ENCODE measurements at regions not wholly inside any gene's neighbourhood (a gene's known extent, or its start where the extent isn't known, plus 50 kb on each side); places are given as distances from the start of the nearest gene placed in this dataset.
"Not testable (repeated sequence)": the region's sequence is repeated elsewhere in the genome, so short reads cannot be mapped to it uniquely, and the experiment has no call there.

DNA sequence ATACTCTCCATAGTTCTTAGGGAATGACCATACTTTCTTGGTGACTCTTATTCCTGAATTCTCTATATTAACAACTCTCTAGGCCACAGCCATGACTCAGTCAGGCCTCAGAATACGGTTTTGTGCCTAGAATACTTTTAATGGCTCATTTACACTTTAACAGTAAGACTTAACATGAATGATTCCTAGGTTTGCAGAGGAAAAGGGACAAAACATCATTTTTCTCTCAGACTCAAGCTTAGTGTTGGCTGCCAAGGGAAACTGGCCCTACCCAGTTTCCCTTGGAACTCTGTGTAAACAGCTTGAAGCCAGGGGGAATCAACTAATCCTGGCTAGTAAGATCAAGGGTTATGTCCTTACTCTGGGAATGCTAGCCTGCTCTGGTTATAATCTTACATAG, 164.9 kb upstream of the PKN2 start:
- DNase-seq: no peak

DNA sequence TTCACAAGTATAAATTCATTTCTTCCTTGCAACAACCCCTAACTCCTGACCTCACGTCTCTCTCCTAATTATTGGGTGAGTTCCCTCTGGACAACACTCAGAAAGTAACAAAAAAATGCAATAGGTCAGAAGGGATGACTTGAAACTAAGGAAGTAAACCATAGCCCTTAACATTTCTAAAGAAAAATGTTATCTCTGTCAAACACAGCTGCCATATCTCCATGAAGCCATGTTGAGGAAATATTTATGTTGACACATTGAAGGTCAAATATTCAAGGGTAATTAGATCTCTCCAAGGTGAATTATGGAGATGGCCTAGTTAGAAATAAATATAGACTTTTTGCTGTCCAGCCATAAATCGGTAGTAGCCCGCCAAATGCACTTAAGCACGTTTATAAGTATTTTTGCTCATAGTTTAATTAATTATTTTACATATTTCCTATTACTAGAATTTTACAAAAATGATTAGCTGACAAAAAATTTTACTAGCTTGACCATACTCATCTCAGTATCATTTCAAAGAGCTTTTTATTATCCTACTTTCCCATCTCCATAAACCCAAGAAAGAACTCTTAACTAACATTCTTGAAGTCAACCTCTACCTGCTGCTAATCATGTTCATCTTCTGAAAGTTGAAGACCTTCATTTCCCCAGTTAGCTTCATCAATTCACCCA, 160.1 kb upstream of the PKN2 start:
- no peak for DNase-seq

DNA sequence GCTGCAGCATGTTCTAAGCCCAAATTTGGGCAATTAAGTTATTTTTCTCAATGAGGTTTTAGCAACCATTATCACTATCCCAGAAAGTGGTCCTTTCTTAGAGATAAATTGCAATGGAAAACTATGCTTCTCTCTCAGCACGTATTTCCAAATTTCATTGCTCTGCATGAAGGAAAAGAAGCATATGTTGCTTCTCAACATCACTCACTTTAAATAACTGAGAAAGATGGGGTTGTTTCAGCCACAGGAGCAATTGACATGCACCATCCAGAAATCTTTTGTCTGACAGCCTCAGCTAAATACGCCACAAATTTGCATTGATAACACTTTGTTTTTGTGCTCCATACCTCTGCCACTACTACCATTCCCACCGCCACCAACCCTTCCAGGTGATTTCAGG, 157.6 kb upstream of the PKN2 start:
- no peak for DNase-seq

DNA sequence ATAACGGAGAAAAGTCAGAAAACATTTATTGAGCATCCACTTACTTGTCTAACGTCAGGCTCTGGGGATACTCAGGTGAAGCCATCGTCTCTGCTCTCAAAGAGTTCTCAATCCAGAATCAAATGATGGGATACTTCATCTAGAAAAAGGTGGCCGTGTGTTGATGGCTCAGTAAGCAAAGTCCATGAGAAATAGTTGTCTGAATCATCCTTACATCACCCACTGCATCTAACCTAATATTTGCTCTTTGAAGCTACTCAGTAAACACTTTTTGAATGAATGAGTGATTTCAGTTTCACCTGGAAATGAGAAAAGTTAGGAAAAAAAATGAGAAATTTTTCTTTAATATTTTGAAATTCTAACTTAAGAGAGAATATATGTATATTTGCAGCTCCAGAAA, 155.3 kb upstream of the PKN2 start:
- DNase-seq: no peak

DNA sequence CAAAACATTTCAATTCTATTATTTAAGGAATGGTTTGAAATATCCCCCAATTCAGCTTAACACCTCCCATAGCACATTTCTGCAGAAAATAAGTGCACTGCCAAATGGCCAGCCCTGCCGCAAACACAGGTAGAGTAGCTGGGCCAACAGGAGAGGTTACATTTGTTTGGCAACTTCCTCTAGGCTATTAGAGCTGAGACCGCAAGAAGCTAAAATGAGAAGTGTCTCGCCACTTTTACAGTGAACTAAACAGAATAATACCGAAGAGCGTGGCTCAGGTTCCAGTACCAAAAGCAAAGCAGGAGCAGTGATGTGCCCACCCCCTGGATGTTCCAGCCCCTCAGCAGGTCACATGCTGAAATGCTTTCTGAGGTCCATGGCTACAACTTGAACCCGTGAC, 154.5 kb upstream of the PKN2 start:
- no peak for DNase-seq

DNA sequence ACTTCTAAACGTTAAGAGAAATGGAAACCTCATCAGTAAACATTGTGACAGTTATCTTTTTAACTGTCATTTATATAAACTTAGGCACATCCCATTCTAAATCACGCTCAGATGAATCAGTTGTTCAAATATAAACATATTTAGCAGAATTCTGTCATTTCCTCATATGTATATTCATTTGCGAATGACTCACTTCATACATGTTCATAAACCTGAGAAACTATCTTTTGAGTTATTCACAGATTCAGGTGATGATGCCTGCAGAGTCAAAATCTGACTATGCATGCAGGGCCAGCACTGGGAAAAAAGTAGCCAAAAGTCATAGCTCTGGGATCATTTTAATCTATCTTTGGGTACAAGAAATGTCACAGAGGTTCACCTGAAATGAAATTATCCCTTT, 153.8 kb upstream of the PKN2 start:
- DNase-seq: no peak

DNA sequence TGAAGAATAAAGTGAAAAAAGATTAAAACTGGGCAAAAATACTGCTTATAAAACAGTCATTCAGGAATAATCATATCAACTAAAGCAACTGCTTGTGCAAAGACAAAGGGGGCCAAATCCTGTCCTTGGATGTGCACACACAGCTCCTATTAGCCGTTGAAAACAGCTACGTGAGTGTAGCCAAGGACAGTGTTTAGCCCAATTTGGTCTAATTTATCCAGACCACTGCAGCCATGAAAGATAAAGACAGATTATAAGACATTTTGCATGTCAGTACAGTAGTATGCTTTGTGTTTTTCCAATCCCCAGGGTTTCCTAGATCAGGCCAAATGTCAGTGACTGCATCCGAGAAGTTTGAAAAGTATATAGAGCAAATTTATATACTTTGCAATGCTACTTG, 146.3 kb upstream of the PKN2 start:
- no peak for DNase-seq

DNA sequence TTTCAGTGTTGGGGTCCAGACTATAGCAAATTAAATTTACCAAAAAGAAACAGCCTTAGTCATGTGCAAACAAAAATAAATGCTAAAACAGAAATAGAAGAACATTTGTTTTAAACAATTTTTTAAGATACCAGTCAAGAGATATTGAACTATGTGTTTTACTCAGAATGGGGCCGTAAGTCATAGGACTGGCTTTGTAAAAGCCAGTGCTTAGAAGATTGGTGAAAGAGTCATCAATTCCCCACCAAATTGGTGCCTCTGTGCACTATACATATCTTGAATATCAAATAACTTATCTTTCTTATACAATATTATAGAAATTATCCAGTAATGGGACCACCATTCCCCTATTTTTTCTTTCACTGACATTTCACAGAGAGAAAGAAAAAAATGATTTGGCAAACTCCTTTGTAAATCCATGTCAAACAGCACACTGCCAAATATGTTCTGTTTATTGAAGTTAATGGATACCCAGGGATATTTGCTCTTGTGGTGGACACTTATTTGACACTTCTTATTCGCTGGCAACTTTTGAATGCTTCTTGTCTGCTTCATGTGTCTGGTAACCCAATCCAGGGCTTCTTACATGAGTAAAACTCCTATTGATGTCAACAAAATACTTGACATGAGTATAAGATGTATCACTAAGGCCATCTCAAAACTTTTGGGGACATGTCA, 145.7 kb upstream of the PKN2 start:
- no peak for DNase-seq

DNA sequence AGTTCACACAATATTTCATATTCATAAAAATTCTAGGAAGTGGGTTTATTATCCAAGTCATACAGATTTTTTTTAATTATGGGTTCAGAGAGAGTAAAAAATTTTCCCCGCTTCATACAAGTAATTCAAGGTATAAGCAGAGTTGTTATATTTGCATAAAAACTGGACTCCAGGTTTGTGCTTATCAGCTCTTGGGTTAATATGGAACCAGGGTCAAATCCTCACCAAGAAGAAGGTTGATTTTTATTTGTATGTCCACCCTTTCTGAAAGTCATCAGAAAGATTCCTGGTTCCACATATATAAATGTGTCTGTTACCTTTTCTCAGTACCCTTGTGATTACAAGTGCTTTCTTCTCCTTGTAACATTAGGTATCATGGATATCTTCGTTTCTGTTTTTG, 143.8 kb upstream of the PKN2 start:
- DNase-seq: no peak

DNA sequence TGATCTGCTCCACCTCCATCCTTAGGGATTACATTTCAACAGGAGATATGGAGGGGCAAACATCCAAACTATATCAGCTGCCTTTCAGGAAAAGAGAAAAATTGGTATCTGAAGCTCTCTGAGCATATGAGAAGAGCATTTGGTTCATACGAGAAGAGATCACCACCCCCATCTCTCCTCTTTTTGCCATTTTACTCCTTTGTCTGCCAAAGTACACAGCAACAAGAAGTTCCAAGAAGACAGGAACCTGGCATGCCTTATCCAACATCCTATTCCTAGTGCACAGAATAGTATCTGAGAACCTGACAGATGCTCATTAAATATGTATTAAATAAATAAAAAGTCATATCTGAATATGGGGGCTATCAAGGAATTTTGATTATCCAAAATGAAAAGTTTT, 142.5 kb upstream of the PKN2 start:
- DNase-seq: no peak

DNA sequence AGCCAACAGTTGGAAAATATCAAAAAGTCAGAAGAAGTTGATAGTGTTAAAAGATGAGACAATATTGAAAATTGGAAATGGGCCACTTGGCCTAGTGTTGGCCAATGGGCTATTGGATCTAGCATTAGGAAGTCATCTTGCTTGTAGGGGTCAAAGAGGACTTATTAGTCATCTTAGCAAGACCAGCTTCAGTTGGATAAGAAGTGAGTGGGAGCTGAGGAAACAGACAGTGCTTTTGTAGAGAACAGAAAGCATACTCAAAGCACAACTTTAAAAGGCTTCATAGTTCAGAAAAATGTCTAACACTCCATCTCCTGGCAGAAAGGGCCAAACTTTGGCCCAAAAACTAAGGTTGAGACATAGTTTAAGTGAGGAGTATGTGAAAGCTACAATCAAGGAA, 139.9 kb upstream of the PKN2 start:
- no peak for DNase-seq

DNA sequence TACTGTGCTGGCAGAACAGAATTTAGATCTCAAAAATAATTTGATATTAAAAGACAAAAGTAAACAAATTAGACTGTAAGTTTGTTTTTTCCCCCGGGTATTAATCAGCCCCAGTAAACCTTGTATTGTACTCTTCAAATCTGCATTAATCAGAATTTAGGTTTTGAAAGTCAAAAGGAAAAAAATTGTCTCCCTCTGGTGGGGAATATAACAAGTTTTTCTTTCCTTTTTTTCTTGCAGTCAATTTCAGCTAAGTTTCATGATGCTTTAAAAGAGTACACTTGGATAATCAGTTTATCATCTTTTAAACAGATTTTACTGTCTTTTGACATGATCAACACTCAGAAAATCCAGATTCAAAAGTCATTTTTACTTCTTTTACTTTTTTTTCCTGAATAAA, 134.5 kb upstream of the PKN2 start:
- no peak for DNase-seq

DNA sequence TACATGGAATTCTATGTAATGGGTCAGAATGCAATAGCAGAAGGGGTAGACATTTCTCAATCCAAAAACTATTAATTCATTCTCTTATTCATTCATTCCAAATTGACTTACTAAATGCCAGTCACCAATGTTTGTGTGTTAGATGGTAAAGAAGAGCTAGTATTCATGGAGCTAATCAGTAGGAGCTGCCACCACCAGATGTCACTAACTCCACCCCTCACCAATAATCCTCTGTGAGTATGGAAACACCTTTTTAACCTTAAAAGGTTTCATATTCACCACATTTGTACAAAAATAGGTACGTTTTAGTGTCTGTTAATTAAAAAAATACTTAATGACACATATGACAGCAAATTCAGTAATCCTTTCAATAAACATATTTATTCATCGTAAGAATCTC, 131.8 kb upstream of the PKN2 start:
- DNase-seq: no peak

DNA sequence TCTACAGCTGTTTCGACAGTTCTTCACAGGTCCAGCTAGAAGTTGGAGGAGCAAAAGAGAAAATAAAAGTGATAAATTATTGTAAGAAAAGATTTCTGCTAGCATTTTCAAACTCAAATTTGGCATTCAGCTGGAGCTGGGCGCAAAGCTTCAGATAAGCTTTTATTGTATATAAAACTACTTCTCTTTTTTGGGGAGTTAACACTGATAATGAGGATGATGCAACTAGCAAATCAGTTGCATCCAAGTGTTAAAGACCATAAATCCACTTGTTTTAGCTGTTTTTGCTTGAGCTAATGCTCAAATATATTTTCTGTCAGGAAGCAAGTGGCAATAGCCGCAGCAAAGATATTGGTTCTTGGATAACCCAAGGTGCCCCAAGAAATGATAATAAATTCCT, 127.1 kb upstream of the PKN2 start:
- DNase-seq: no peak

DNA sequence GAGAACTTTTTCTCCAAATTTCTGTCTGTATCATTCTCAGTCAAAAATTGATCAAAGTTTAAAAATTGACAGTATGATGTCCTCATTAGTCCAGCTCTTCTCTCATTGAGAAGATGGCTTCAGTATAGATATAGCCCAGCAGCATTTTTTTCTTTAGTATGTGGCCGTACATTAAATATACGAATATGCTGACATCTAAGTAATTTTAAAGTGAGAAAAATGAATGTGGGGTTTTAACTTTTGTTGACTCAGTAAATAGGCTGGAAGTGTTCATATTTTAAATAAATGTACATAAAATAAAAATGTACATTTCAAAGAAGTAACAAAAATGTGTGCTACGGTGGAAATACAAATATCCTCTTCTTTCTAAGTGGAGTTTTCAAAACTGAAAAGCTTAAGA, 123.5 kb upstream of the PKN2 start:
- DNase-seq: no peak

DNA sequence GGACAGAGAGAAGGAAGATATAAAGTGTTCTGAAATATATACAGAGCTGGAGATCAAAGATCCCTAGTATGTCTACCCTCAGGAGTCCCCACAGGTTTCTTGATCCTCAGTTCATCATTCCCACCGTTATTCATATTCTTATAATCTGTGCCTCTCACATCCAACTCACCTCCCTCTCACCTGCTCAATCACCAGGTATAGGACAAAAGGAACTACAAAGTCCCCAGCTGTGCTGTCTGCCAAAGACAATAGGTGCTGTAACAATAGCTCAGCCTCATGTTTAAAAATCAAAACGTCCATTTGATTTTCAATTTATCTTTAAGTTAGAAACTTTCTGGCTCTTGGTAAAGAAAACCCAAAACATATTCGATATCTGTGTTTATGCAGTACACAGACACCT, 121.1 kb upstream of the PKN2 start:
- DNase-seq: no peak

DNA sequence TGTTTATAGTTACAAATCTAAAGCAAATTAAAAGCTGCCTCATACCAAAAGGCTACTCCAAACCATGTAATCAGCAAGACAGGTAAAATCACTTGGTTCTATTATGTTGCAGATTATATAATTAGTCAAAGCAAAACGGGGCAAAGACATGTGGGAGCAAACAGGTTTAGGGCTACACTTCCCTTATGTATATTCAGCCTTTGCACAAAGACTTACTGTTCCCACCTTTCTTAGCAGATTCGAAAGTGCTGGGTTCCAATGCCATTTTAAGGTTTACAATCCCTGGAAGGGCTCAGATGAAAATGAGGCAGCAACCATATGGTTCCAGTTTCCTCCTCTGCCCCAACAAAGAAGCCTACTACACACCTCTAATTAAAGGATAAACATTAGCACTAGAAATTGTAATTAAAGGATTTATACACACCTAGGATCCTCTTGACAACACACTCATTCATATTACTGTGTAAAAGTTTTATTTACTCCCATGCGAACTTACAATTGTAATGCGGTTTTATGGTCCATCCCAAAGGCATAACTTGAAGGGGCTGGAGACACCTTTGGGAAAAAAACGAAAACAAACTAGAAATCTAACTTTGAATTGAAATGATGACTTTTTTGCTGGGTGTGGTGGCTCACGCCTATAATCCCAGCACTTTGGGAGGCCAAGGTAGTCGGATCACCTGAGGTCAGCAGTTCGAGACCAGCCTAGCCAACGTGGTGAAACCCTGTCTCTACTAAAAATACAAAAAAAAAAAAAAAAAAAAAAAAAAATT, 117.3 kb upstream of the PKN2 start:
- DNase-seq: no peak

DNA sequence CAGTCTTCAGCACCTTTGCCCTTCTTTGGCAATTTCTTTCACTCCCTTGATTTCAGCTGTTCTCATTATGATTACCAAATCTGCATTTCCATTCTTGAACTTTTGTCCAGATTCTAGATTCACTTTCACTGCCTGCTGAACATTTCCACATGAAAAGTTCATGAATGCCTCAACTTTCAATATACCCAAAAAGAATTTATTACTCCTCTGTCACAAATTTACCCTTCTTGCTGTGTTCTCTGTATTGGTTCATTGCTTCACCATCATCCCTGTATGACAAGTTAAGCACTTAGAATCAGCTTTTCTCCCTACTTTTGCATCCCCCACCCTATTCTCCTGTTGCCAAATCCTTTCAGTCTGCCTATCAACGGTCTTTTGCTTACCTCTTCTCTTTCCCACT, 112.6 kb upstream of the PKN2 start:
- DNase-seq: no peak

DNA sequence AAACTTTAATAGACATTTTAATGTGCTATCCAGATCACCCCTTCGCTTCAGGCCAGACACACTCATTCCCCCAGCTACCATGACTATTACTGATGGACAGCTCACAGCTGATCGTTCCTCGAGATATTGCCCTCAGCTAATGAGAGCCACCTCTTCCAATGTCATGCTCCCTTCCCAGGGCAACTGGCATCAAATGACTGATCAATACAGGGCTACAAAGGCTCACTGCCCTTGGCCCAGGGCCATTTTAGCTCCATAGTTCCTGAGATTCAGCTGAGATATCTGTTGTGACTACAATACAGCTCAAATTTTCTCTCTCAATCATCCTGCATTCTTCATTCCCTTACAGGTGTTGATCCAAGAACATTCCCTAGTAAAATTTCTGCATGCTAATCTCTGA, 104.5 kb upstream of the PKN2 start:
- no peak for DNase-seq

DNA sequence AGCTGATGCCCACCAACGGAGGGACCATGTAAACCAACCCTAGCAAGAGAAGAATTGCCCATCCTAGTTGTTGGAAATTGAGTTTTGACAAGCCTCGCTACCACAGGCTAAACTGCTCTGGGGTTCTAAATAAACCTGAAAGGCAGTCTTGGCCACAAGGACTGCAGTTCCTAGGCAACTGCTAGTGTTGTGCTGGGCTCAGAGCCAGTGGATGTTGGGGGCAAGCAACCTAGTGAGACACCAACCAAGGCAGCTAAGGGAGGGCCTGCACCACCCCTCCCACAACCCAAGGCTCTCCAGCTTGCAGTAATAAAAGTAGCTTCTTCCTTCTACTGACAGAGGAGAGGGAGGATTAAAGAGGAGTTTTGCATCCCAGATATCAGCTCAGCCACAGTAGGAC, 102.4 kb upstream of the PKN2 start:
- no peak for DNase-seq

DNA sequence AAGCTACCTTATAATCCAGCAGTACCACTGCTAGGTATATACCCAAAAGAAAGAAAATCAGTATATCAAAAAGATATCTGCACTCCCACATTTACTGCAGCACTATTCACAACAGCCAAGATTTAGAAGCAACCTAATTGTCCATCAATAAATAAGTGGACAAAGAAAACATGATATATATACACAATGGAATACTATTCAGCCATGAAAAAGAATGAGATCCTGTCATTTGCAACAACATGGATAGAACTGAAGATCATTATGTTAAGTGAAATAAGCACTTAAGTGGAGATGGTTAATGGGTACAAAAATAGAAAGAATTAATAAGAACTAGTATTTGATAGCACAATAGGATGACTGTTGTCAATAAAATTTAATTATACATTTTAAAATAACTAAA, 90.7 kb upstream of the PKN2 start:
- no peak for DNase-seq

DNA sequence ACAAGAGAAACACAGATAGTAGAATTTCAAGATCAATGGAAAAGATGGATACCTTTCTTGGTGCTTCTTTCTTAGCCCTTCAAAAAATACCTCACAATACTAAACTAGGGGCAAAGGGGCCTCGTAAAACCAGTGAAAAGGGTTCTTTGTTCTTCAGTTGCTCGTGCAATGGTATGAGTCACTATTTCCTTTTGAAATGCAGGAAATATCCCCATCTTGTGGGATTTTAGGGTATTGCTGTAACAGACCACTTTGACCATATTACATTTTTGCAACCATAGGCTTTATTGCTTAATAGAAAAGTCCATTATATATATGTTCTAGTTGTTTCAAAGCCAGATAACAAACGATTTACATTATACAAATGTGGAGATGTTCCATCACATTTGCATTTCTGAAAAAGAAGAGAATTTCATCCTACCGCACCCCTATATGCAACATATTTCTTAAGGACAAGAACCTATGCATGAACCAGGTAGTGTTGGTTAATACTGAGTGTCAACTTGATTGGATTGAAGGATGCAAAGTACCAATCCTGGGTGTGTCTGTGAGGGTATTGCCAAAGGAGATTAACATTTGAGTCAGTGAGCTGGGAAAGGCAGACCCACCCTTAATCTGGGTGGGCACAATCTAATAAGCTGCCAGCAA, 88.6 kb upstream of the PKN2 start:
- DNase-seq: peak; percentile 24 to 50

DNA sequence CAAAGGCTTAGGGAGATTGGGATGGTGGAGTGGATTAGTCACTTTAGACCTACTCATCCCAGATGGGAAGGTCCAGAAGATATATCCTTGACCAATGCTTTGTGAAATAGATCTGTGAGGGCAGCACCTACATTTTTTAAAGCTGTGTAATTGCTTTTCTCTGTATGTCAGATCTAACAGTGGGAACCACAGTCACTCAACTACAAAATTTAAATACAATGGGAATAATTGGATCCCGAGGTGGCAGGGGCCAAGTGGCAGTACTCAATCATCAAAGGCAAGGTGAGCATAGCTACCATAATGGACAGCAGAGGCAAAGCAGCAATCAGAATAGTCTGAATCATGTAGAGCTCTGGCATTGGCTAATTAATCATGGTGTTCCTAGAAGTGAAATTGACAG, 86.1 kb upstream of the PKN2 start:
- not testable (repeated sequence) for DNase-seq

Data from AML-193 (cell line).